Stimulated activated CD8-positive, alpha-beta memory T cell treated with anti-CD3 and anti-CD28 coated beads, Interleukin-15, amount 100 ng/mL, for 48 hours (primary cell): ENCODE measurements at regions not wholly inside any gene's neighbourhood (a gene's known extent, or its start where the extent isn't known, plus 50 kb on each side); places are given as distances from the start of the nearest gene placed in this dataset.
"Not testable (repeated sequence)": the region's sequence is repeated elsewhere in the genome, so short reads cannot be mapped to it uniquely, and the experiment has no call there.

ENCODE experiments used
- DNase-seq, 2 donors: peaks; one replicate each; pipeline ENCODE4 v3.0.0-alpha.2; 2020; ENCODE audit warnings: low read depth in 2 of 2

- no peak for DNase-seq
Measured at GRCh38 chr10:9828110-9828509, 1189.6 kb upstream of the CELF2 start.

GRCh38 chr10:9833942-9834341 lies 1183.7 kb upstream of the CELF2 start:
- DNase-seq = no peak

DNA sequence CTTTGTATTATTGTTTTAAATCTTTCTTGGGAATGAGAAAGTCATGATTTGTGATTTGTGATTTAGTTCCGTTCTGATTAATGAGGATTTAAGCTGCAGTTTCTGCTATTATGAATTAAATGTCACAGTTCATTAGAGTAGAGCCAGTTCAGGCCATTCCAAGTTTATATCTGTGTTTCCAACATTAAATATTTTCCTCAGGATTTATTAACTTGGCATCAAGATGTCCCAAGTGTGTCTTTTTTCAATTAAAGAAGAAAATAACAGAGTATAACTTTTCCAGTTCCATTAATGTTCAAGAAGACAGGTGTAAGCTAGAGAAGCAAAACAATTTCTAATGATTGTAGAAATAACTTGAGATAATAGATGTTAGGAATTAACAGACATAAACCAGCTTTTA lies 1183.2 kb upstream of the CELF2 start:
- DNase-seq = no peak

- no peak for DNase-seq
Measured at GRCh38 chr10:9845075-9845474, 1172.6 kb upstream of the CELF2 start.

DNA sequence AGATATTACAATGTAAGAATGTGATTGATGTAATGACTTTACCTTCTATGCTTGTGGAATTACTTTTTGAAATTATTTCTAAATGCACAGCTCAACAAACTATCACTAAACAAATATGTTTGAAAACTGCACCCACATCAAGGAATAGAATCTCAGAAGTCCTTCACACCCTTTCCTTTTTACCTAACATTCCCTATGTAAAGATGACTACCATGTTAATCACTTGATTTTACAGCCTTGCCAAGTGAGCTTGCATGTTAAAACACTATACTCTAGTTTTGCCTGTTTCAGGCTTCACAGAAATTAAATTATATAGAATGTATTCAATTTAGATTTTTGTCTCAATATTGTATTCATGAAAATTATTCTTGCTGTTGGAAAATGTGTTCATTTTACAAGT lies 1169.4 kb upstream of the CELF2 start:
- DNase-seq = no peak

DNA sequence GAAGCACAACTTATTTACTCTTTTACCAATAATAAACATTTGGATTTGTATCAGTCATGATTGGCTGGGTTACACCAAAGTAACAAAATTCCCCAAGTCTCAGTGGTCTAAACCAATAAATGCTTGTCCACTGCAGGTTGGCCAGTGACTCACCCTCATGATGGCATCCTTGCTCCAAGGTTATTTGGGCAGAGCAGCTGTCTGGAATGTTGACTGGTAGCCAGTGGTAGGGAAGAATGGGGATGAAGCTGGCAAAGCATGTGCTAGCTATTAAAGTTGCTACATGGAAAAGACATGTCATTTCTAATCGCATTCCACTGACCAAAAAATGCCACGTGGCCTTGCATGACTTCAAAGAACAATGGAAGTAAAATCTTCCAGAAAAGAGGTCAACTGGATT lies 1168.7 kb upstream of the CELF2 start:
- no peak for DNase-seq

DNA sequence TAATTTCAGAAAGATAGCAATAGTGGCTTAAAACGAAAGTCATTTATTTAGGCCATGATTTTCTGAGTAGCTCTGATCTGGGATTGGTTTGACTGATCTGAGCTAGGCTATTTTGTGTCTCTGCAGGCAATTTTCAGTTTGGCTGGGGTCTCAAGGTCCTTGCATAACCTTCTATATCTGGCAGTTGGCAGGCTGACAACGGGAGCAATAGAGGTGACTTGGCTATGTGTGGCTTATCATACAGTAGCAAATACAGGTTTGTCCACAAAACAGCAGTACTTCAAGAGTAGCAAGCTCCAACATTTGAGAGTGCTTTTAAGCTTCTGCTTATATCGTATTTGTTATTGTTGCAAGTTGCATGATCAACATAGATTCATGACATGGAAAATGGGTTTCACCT lies 1167.3 kb upstream of the CELF2 start:
- no peak for DNase-seq

DNA sequence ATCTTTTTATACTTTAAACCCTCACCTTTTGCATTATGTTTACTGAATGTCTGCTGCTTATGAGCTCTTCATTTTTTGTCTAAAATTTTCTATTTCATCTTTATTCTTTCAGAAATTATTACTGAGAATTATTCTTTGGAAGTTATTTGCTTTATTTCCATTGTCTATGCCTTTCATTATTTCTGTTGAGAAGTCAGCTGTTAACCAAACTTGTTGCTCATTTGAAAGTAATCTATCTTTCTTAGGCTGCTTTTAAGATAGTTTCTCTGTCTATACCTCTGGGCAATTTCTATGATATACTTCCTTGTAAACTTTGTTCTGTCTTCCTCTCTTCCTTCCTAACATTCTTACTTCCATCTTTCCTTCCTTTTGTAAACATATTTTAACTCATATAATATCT lies 1165.9 kb upstream of the CELF2 start:
- DNase-seq = no peak

DNA sequence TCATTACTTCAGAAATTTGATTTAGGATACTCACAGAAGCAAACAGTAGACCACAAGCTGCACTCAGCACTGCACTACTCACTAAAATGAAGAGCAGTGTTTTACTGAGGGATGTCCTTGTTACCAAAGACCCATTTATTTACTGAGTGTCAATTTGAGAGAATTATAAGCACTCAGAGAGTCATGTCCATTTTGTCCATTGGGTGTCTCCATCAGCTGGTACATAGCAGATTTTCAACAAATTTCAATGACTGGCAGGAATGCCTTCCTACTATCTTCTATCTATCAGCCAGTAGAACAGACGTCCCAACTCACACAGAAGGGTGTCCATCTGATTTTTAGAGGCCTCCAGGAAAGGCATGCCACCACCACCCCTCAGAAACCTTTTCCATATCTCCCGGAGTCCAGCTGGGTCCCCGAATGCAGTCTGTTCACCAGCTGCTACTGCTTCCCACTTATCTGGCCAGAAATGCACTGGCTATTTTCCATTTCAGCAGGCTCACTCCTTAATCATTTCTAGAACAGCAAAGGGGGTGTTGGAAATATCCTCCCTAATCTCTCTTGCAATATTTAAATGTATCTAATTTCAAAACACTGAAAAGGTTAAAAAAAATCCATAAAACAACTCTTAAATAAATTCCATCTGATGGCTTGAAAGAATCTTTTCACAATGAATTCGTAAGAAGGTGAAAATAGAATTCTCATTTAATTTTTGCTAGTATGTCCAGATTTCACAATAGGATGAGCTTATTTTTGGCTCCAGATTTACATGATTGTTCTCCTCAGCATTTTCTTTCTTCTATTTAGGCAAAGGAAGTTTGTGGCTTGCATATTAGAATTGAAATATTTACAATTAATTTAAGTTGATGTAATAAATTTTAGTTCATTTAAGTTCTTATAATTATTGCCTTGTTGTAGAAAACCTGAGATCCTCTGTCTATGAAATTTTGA lies 1164.0 kb upstream of the CELF2 start:
- no peak for DNase-seq

GRCh38 chr10:9855451-9855850 lies 1162.2 kb upstream of the CELF2 start:
- DNase-seq = not testable (repeated sequence)

GRCh38 chr10:9858816-9859215 lies 1158.9 kb upstream of the CELF2 start:
- DNase-seq = no peak

GRCh38 chr10:9860045-9860444 lies 1157.6 kb upstream of the CELF2 start:
- DNase-seq = no peak

- DNase-seq = no peak
Measured at GRCh38 chr10:9863559-9864121, 1154.0 kb upstream of the CELF2 start.

DNA sequence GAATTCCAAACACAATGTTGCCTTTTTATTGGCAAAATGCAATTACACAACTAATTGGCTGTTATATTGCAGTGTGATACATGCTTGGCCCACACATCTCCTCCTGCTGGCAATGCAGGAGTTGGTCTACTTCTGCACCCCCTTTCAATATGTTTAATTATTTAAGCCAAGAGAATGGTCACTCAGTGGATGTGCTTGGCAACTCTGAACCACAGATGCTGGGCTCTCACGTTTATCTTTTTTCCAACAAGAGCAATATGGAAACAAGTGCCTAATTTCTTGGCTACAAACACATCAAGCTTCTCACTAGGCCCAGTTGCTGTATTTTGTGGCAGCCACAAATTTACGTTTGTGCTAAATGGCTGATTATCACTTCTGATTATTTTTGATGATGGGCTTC lies 1149.2 kb upstream of the CELF2 start:
- no peak for DNase-seq

GRCh38 chr10:9869205-9869604 lies 1148.5 kb upstream of the CELF2 start:
- DNase-seq = no peak

DNA sequence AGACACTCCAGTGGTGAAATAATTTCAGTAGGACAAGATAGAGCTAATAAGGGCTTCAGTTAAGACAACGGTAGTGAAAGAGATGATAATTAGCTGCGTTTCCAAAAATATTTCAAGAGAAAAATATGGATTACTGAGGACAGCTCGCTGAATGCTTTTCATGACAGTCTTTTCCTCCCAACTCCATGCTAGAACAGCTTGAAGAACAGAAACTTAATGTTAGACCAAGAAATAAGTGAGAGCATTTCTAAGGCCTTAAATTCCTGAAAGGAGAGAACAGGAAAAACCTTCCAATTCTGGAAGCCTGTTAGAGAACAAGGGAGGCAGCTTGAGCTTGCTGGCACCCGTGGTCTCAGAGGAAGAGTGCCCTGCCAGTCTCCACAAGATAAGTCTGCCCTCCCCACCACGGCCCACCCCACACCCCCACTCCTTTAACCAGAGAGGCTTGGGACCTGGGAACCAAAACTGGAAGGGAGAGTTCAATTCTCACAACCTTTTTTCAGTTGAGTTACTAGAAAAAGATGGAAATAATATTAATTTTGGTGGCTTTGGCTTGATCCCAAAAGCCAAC lies 1148.0 kb upstream of the CELF2 start:
- no peak for DNase-seq

- no peak for DNase-seq
Measured at GRCh38 chr10:9875353-9875752, 1142.3 kb upstream of the CELF2 start.

- DNase-seq = no peak
Measured at GRCh38 chr10:9877978-9878377, 1139.7 kb upstream of the CELF2 start.

GRCh38 chr10:9878383-9878782 lies 1139.3 kb upstream of the CELF2 start:
- DNase-seq = no peak

- no peak for DNase-seq
Measured at GRCh38 chr10:9885761-9886160, 1131.9 kb upstream of the CELF2 start.

DNA sequence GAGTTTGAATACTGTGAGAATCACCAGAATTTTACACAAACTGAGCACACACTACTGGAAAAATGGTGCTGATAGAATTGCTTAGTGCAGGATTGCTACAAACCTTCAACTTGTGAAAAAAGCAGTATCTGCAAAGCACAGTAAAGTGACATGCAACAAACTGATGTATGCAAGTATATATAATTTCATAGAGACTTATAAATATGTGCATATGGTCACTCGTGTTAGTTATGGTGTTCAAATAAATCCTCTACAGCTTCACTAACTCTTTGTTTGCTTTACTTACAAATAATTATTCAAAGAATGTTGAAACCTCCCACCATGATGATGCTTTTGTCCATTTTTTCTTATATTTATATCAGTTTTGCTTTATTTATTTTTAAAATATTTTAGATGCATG lies 1130.9 kb upstream of the CELF2 start:
- DNase-seq = no peak

- no peak for DNase-seq
Measured at GRCh38 chr10:9895453-9895852, 1122.2 kb upstream of the CELF2 start.

GRCh38 chr10:9895981-9896380 lies 1121.7 kb upstream of the CELF2 start:
- DNase-seq = no peak
